ENCODE measurements at regions not wholly inside any gene's neighbourhood (a gene's known extent, or its start where the extent isn't known, plus 50 kb on each side); places are given as distances from the start of the nearest gene placed in this dataset.
"Not testable (repeated sequence)": the region's sequence is repeated elsewhere in the genome, so short reads cannot be mapped to it uniquely, and the experiment has no call there.

- no peak overlapping the region for H3K9ac ChIP-seq
- no peaks in the 10 kb centered on the region for H3F3A ChIP-seq (ENCODE audit: low read depth)
- no peaks in the 10 kb centered on the region for H3K4me1 ChIP-seq
- Mint-ChIP-seq H3K27ac (no peak overlapping the region), H3K27me3 (ENCODE audit: insufficient read depth, low read depth) (peaks cover 15% of the 10 kb centered on the region), H3K4me3 (no peak overlapping the region), H3K9me3 (no peaks in the 10 kb centered on the region), H3K4me1 (peaks cover 3% of the 10 kb centered on the region), H3K36me3 (no peaks in the 10 kb centered on the region)
- no peak overlapping the region for H2AFZ ChIP-seq (replicated peaks)
- no peaks in the 10 kb centered on the region for H3K9me3 ChIP-seq (ENCODE audit: low read depth)
- peaks cover 20% of the 10 kb centered on the region for H3K27me3 ChIP-seq
- H3K27ac ChIP-seq = no peak overlapping the region
- H3K36me3 ChIP-seq = no peaks in the 10 kb centered on the region
- H4K20me1 ChIP-seq (ENCODE audit: low read depth) = no peaks in the 10 kb centered on the region
- no peak for DNase-seq (ENCODE audit: low spot score)
- no peak overlapping the region for H3K4me3 ChIP-seq
- no peak overlapping the region for H3K4me2 ChIP-seq
- no peaks in the 10 kb centered on the region for H3K79me2 ChIP-seq (ENCODE audit: low read depth)
- TF ChIP-seq CTCF (IDR thresholded peaks at IDR 0.05) (no peak), EZH2 (IDR thresholded peaks at IDR 0.05) (no peak), EZH2phosphoT487 (IDR thresholded peaks at IDR 0.05) (no peak)
These were observed 99.3 kb downstream of the ANXA2R start for GRCh38 chr5:42940853-42941252.

GRCh38 chr5:42932011-42932410, 108.1 kb downstream of the ANXA2R start:
- peaks cover 13% of the 10 kb centered on the region for H3K9me3 Mint-ChIP-seq
- not testable (repeated sequence) for H3K27ac Mint-ChIP-seq

GRCh38 chr5:42931451-42931850, 108.7 kb downstream of the ANXA2R start:
- not testable (repeated sequence) for H3K4me1 Mint-ChIP-seq; H2AFZ ChIP-seq (replicated peaks); H3F3A ChIP-seq (ENCODE audit: low read depth); H3K9ac ChIP-seq; H3K27me3 ChIP-seq; H3K9me3 ChIP-seq (ENCODE audit: low read depth); H3K27ac ChIP-seq; H3K79me2 ChIP-seq (ENCODE audit: low read depth); H3K4me1 ChIP-seq; H3K27ac Mint-ChIP-seq; H3K36me3 Mint-ChIP-seq; H3K36me3 ChIP-seq; H3K4me3 ChIP-seq; H4K20me1 ChIP-seq (ENCODE audit: low read depth); H3K4me2 ChIP-seq; DNase-seq (ENCODE audit: low spot score); H3K27me3 Mint-ChIP-seq (ENCODE audit: insufficient read depth, low read depth); H3K4me3 Mint-ChIP-seq
- peaks cover 13% of the 10 kb centered on the region for H3K9me3 Mint-ChIP-seq

More at GRCh38 chr5:42932011-42932410, 108.1 kb downstream of the ANXA2R start:
- not testable (repeated sequence) for H3K4me2 ChIP-seq; DNase-seq (ENCODE audit: low spot score); H3K27ac ChIP-seq; H3K4me3 ChIP-seq; H3K36me3 Mint-ChIP-seq; H3K27me3 ChIP-seq; H3K36me3 ChIP-seq; H3K9ac ChIP-seq; H3K79me2 ChIP-seq (ENCODE audit: low read depth); H4K20me1 ChIP-seq (ENCODE audit: low read depth); H3K27me3 Mint-ChIP-seq (ENCODE audit: insufficient read depth, low read depth); H2AFZ ChIP-seq (replicated peaks); H3K4me1 ChIP-seq; H3K4me3 Mint-ChIP-seq; H3K9me3 ChIP-seq (ENCODE audit: low read depth); H3F3A ChIP-seq (ENCODE audit: low read depth); H3K4me1 Mint-ChIP-seq

- Histone ChIP-seq H3K4me3 (no peak overlapping the region), H3K4me2 (no peak overlapping the region), H3K27me3 (no peaks in the 10 kb centered on the region), H3K9ac (no peak overlapping the region), H4K20me1 (ENCODE audit: low read depth) (no peaks in the 10 kb centered on the region), H3K79me2 (ENCODE audit: low read depth) (no peaks in the 10 kb centered on the region), H2AFZ (replicated peaks) (no peak overlapping the region), H3K9me3 (ENCODE audit: low read depth) (no peaks in the 10 kb centered on the region), H3K27ac (no peak overlapping the region), H3K4me1 (no peaks in the 10 kb centered on the region), H3K36me3 (no peaks in the 10 kb centered on the region), H3F3A (ENCODE audit: low read depth) (no peaks in the 10 kb centered on the region)
- Mint-ChIP-seq H3K9me3 (peaks cover 16% of the 10 kb centered on the region), H3K4me3 (no peak overlapping the region), H3K27ac (no peak overlapping the region), H3K27me3 (ENCODE audit: insufficient read depth, low read depth) (peaks cover 5% of the 10 kb centered on the region), H3K4me1 (no peaks in the 10 kb centered on the region), H3K36me3 (no peaks in the 10 kb centered on the region)
- no peak for DNase-seq (ENCODE audit: low spot score)
- no peak for TF ChIP-seq EZH2 (IDR thresholded peaks at IDR 0.05)
- no peak for TF ChIP-seq EZH2phosphoT487 (IDR thresholded peaks at IDR 0.05)
- no peak for TF ChIP-seq CTCF (IDR thresholded peaks at IDR 0.05)
These were observed 109.2 kb downstream of the ANXA2R start for GRCh38 chr5:42930934-42931333.
